NCI-H1105 (cell line): ENCODE measurements at regions not wholly inside any gene's neighbourhood (a gene's known extent, or its start where the extent isn't known, plus 50 kb on each side); places are given as distances from the start of the nearest gene placed in this dataset.

Source experiments
- DNase-seq: peaks from one replicate; lab custom pipeline; 2025; lab: John Stamatoyannopoulos, UW

DNA sequence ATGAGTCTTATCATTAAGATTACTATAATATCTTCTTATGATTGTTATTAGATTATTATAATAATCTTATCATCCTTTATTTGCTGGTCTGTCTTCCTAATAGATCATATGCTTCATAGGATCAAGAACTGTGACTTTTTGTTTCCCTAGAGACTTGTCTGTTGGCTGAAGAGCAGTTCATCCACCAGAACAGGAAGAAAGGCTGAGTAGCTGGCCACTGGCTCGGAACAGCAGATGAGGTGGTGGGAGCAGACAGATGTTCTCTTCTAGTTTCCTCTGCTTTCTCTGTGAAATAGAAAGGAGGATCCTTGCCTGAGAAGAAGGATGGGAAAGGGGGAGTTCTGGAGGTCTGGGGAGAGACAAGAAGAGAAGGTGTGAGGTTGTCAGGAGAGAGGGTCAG lies 120.0 kb downstream of the CCNA1 start:
- DNase-seq: no peak

DNA sequence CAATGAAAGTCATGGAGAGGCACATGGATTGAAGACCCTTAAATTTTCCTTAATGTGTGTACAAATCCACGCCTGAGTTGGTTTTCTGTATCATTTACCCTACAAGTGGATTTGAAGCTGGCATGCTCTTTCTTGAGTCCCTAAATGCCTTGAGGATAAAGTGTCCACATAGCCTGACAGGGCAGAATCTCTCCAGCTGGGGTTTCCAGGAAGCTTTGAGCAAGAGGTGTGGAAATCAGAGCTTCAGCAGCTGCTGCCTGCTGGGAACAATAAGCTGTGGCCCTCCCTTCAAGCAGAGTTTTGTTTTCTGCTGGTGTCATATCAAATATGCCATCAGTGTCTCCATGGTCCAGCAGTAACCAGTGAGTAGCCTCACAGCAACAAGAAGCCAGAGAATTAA lies 120.3 kb upstream of the SERTM1 start:
- DNase-seq: no peak

DNA sequence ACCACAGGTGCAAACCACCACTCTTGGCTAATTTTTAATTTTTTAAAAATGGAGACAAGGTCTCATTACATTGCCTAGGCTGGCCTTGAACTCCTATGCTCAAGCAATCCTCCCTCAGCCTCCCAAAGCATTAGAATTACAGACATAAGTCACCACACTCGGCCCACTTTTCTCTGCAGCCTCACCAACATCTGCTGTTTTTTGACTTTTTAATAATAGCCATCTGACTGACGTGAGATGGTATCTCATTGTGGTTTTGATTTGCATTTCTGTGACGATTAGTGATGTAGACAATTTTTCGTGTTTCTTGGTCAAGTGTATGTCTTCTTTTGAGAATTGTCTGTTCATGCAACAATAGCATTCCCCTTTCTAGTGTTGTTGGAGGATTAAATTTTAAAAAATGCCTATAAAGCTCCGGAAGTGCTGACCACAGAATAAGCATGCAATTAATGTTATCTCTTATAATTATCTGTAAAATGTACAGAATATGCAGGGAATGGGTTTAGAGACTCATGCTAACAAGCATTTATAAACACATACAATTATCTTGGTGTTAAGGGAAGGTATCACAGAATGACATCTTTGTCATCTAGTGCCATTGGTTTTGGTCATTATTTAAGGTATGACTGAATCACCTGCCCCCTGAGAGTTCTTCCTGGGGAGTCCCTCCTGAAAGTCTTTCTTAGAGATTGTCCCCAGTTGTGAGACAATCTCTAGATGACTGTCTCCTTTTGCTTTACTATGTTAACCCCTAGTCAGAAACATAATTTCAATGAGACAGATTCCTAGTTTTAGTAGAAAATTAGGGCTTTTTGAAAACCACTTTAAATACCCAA lies 118.5 kb upstream of the SERTM1 start:
- DNase-seq: no peak

- no peak for DNase-seq
Observed at GRCh38 chr13:36559375-36559774, 114.4 kb upstream of the SERTM1 start.

GRCh38 chr13:36567485-36567884 lies 106.3 kb upstream of the SERTM1 start:
- DNase-seq: no peak

DNA sequence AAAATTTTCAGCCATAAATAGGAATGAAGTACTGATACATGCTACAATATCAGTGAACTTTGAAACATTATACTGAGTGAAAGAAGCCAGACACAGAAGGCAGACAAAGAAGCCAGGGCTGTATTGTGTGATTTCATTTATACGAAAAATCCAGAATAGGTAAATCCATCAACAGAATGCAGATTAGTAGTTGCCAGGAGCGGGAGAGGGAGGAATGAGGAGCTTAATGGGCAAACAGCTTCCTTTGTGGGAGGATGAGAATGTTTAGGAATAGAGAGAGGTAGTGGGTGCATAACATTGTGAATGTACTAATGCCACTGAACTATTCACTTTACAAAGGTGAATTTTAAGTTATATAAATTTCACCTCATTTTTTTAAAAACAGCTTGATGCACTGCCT lies 103.3 kb upstream of the SERTM1 start:
- no peak for DNase-seq

GRCh38 chr13:36571444-36571843 lies 102.4 kb upstream of the SERTM1 start:
- no peak for DNase-seq

- DNase-seq: no peak
Observed at GRCh38 chr13:36582977-36583376, 90.8 kb upstream of the SERTM1 start.

DNA sequence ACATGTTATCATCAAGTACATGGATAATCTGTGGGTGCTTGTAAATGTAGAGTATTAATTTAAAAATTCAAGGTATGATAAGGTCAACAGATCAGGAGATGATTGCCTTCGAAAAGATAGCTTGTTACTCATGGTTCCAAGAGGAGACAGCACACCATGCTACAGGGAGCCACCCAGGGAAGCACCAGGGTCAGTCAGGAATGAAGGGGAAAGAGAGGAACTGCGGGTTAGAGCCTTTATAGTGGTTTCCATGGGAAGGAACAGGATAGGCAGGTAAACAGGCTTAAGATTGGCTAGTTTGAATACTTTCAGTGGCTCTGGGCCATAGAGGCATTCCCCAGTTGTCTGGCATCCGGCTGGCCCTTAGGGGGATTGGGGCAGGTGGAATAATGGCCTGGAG lies 74.2 kb upstream of the SERTM1 start:
- DNase-seq: no peak

DNA sequence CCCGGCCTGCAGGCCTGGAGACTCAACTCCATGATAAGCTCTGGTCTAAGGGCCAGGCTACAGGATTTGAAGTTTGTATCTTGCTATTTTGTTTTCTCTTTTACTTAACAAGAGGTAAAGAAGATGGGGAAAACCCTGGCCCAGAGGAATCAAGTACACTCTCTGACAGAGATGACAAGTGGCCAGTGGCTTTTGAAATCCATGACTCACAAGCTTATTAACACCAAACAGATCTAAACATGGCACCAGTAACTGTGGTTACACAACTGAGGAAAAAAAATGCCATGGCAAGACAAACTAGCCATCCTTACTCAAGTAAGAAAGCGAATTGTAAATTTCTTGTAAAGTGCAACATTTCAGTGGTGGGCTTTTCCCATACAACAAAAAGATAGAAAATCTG lies 72.6 kb upstream of the SERTM1 start:
- no peak for DNase-seq

DNA sequence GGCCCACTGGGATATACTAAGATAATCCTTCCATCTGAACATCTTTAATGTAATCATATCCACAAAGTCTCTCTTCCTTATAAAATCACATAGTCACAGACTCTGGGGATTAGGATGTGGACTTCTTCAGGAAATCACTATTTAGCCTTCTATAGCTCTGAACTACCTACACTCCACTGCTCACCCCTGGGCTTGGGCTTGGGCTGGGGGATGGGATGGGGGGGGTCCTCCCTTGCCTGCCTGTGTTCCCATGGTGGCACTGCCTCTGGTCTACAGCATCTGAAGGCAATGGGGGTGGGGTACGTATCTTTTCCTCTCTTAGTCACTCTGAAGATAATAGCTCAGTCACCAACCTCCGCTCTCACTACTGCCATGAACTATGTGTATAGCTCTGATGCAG lies 67.8 kb upstream of the SERTM1 start:
- DNase-seq: no peak

DNA sequence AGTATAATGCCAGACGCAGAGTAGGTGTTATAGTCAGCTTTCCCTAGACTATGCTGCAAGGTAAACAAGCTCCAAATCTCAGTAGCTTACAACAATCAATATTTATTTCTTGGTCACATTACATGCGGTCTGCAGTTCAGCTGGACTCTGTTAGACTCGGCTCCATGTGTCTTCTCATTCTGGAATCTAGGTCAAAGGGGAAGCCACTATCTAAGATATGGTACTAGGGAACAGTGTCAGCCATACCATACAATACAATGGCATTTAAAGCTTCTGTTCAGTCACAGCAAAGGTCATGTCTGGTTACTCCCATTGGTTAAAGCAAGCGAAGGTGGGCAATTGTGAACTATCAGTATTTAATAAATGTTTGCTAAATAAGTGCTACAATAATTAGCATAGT lies 65.3 kb upstream of the SERTM1 start:
- no peak for DNase-seq

DNA sequence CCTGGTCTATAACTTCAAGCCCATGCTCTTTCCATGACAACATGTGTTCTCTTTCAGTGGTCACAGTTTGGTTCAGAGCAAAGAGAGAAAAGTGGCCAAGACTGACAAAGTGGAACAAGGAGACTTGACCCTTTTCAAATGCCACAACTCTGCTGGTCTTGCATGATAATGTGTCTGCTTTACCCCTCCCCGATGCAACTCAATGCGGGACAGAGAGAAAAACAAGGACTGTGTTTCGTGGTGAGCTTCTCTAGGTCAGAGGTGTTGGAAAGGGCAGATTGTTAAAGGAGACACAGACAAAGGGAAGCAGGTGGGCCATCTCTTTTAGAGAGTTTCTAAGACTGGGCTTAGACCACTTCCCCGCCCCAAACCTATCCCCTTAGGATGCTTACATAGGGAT lies 61.6 kb upstream of the SERTM1 start:
- no peak for DNase-seq

DNA sequence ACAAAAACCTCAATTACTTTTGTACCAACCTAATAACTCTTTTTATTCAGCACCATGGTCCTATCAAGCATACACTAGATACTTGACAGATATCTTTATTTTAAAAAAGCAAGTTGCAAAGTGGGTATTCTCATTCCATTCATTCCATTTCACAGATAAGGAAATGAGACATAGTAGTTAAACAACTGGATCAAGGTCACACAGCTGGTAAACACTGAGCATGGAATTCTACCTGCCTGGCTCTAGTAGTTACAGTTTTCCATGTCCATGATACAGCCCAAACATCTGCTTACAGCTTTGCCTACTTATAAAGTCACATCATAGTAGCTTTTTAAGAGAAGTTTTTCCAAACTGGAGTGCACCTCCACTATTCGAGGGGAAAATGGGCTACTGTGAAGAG lies 57.1 kb upstream of the SERTM1 start:
- DNase-seq: no peak

- no peak for DNase-seq
Observed at GRCh38 chr13:36619535-36619934, 54.3 kb upstream of the SERTM1 start.
